ENCODE measurements at regions not wholly inside any gene's neighbourhood (a gene's known extent, or its start where the extent isn't known, plus 50 kb on each side); places are given as distances from the start of the nearest gene placed in this dataset.
A peak's percentile ranks its signal among the peaks of the same experiment; 100 is the strongest.

- no peak overlapping the region for H3K27ac ChIP-seq
- no peak for TF ChIP-seq CTCF (conservative IDR thresholded peaks at IDR 0.05)
Observed at GRCh38 chr3:73733746-73734145, 109.0 kb upstream of the PDZRN3 start.

- no peak overlapping the region for H3K27ac ChIP-seq
- TF ChIP-seq CTCF (conservative IDR thresholded peaks at IDR 0.05), result no peak
Observed at GRCh38 chr3:73729969-73730440, 105.3 kb upstream of the PDZRN3 start.

- no peak overlapping the region for H3K27ac ChIP-seq
- TF ChIP-seq CTCF (conservative IDR thresholded peaks at IDR 0.05), result no peak
Observed at GRCh38 chr3:73727854-73728253, 103.1 kb upstream of the PDZRN3 start.

- no peak for TF ChIP-seq CTCF (conservative IDR thresholded peaks at IDR 0.05)
- no peak overlapping the region for H3K27ac ChIP-seq
Observed at GRCh38 chr3:73727117-73727821, 102.5 kb upstream of the PDZRN3 start.

- no peak overlapping the region for H3K27ac ChIP-seq
- no peak for TF ChIP-seq CTCF (conservative IDR thresholded peaks at IDR 0.05)
Observed at GRCh38 chr3:73723596-73723995, 98.9 kb upstream of the PDZRN3 start.

GRCh38 chr3:73719861-73720260 is 95.1 kb upstream of the PDZRN3 start:
- no peak for TF ChIP-seq CTCF (conservative IDR thresholded peaks at IDR 0.05)
- no peak overlapping the region for H3K27ac ChIP-seq

- H3K27ac ChIP-seq, result peak overlapping the region; percentile 56; the same call in 1 of the 2 replicates
- no peak for TF ChIP-seq CTCF (conservative IDR thresholded peaks at IDR 0.05)
Observed at GRCh38 chr3:73719413-73719851, 94.7 kb upstream of the PDZRN3 start.
